ENCODE measurements at regions not wholly inside any gene's neighbourhood (a gene's known extent, or its start where the extent isn't known, plus 50 kb on each side); places are given as distances from the start of the nearest gene placed in this dataset.
A peak's percentile ranks its signal among the peaks of the same experiment; 100 is the strongest.

DNA sequence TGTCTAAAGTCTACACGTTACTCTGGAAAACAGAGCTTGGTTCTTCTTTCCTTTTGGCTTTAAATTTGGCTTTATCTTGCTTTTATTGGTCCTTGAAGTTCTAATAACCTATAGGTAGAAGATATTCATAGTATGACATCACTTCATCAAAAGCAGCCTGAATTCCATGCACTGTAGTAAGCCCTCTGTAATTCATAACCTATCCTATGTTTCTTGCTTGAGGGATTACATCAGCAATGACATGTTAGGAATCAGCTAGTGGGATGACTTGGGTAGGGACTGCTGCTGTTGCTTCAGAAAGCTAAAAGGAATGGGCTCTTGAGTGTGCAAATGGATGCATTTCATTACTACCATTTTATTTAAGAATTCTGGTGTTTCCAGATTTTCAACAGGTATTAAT lies 184.9 kb downstream of the PTEN start:
- Histone ChIP-seq H3K36me3 (ENCODE audit: control insufficient read depth, insufficient read depth, low read length) (no peaks in the 10 kb centered on the region), H3K27me3 (ENCODE audit: control insufficient read depth, insufficient read depth, low read length) (no peaks in the 10 kb centered on the region), H3K4me3 (ENCODE audit: low read depth, low read length) (no peak overlapping the region)
- FAIRE-seq (no peak), DNase-seq (ENCODE audit: low read depth) (peak; percentile 36)
- TF ChIP-seq, protein P1, sequence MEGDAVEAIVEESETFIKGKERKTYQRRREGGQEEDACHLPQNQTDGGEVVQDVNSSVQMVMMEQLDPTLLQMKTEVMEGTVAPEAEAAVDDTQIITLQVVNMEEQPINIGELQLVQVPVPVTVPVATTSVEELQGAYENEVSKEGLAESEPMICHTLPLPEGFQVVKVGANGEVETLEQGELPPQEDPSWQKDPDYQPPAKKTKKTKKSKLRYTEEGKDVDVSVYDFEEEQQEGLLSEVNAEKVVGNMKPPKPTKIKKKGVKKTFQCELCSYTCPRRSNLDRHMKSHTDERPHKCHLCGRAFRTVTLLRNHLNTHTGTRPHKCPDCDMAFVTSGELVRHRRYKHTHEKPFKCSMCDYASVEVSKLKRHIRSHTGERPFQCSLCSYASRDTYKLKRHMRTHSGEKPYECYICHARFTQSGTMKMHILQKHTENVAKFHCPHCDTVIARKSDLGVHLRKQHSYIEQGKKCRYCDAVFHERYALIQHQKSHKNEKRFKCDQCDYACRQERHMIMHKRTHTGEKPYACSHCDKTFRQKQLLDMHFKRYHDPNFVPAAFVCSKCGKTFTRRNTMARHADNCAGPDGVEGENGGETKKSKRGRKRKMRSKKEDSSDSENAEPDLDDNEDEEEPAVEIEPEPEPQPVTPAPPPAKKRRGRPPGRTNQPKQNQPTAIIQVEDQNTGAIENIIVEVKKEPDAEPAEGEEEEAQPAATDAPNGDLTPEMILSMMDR (IDR thresholded peaks at IDR 0.05; ENCODE audit: insufficient read depth, low read length, severe bottlenecking) = no peak

DNA sequence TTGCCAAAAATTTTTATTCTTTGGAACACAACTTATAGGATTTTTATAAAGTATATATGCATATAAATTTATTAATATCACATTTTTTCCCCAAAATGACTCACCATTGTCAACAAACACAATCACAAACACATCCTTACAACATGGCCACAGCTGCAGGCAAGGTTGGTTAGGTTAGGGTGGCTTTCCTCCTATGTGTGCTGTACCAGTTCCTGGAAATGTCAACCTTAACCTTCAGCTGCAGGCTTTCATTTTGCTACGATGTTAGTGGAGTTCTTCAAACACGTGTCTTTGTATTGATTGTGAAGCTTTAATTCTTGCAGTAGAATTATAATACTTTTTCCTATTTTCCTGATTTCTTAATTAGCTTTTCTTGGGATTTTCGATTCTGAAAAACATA lies 185.8 kb downstream of the PTEN start:
- TF ChIP-seq, protein P1 (IDR thresholded peaks at IDR 0.05; ENCODE audit: insufficient read depth, low read length, severe bottlenecking) = no peak
- FAIRE-seq (no peak), DNase-seq (ENCODE audit: low read depth) (no peak)
- H3K4me3 ChIP-seq (ENCODE audit: low read depth, low read length) = no peak overlapping the region
- no peaks in the 10 kb centered on the region for H3K27me3 ChIP-seq (ENCODE audit: control insufficient read depth, insufficient read depth, low read length)
- H3K36me3 ChIP-seq (ENCODE audit: control insufficient read depth, insufficient read depth, low read length) = no peaks in the 10 kb centered on the region

DNA sequence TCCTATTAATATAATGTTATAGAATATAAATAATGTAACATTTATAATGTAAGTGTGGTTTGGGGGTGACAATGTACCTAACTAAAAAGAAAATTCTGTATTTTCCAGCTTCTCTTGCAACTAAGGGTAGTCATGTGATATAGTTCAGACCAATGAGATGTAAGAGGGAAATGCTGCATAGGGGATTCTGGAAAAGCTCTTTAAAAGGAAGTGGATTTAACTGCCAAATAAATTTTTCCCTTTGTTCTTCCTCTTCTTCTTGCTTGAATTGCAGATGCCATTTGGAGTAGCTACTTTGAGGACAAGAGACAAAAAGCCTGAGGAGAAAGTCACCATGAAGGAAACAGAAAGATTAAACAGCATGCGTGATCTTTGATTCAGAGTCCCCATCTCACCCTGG lies 194.3 kb downstream of the PTEN start:
- TF ChIP-seq, protein P1 (IDR thresholded peaks at IDR 0.05; ENCODE audit: insufficient read depth, low read length, severe bottlenecking) = no peak
- no peaks in the 10 kb centered on the region for H3K36me3 ChIP-seq (ENCODE audit: control insufficient read depth, insufficient read depth, low read length)
- no peaks in the 10 kb centered on the region for H3K27me3 ChIP-seq (ENCODE audit: control insufficient read depth, insufficient read depth, low read length)
- FAIRE-seq = no peak
- H3K4me3 ChIP-seq (ENCODE audit: low read depth, low read length) = no peak overlapping the region
- no peak for DNase-seq (ENCODE audit: low read depth)

- DNase-seq (ENCODE audit: low read depth) = no peak
- no peak for FAIRE-seq
Measured at GRCh38 chr10:88058750-88059149, 195.3 kb downstream of the PTEN start.

DNA sequence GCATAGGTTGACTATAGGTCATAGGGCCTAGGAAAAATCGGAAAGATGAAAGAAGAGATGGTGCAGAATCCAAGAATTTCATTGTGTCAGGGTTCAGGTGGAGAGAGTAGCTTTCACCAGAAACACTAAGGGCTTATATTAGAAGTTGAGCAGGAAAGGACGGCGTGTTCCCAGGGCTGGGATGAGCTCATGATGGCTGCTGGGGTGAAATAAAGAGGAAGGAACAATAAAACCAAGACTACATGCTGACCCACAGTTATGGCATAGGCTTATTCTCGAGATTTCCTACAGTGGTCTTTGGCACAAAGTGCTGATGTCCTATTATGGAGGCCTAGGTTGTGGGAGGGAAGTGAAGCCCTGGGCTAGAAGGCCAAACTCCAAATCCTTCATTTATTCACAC lies 195.8 kb downstream of the PTEN start:
- H3K27me3 ChIP-seq (ENCODE audit: control insufficient read depth, insufficient read depth, low read length) = no peaks in the 10 kb centered on the region
- peak; percentile 40 for FAIRE-seq
- H3K4me3 ChIP-seq (ENCODE audit: low read depth, low read length) = no peak overlapping the region
- no peak for DNase-seq (ENCODE audit: low read depth)
- H3K36me3 ChIP-seq (ENCODE audit: control insufficient read depth, insufficient read depth, low read length) = no peaks in the 10 kb centered on the region
- TF ChIP-seq, protein P1 (IDR thresholded peaks at IDR 0.05; ENCODE audit: insufficient read depth, low read length, severe bottlenecking) = no peak

More at GRCh38 chr10:88058750-88059149, 195.3 kb downstream of the PTEN start:
- H3K27me3 ChIP-seq (ENCODE audit: control insufficient read depth, insufficient read depth, low read length) = no peaks in the 10 kb centered on the region
- H3K4me3 ChIP-seq (ENCODE audit: low read depth, low read length) = no peak overlapping the region
- no peaks in the 10 kb centered on the region for H3K36me3 ChIP-seq (ENCODE audit: control insufficient read depth, insufficient read depth, low read length)
- TF ChIP-seq, protein P1 (IDR thresholded peaks at IDR 0.05; ENCODE audit: insufficient read depth, low read length, severe bottlenecking) = no peak

DNA sequence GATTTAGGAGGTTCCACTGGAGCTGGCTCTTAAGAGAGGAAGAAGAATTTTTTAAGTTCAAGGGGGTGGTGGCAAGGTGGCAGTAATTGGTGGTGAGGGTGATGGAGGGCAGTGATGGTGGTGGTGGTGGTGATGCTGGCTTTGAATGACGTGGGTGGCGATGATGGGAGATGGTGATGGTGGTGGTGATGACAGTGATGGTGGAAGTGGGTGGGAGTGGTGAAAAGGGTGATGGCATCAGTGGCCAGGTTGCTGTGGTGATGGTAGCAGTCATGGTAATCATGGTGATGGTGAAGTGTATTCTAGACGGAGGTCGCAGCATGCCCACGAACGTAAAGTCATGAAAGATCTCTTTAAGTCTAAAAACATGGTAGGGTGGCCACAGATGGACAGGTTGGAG lies 197.3 kb downstream of the PTEN start:
- H3K27me3 ChIP-seq (ENCODE audit: control insufficient read depth, insufficient read depth, low read length) = no peaks in the 10 kb centered on the region
- DNase-seq (ENCODE audit: low read depth) (no peak), FAIRE-seq (no peak)
- H3K4me3 ChIP-seq (ENCODE audit: low read depth, low read length) = no peak overlapping the region
- TF ChIP-seq, protein P1 (IDR thresholded peaks at IDR 0.05; ENCODE audit: insufficient read depth, low read length, severe bottlenecking) = no peak
- H3K36me3 ChIP-seq (ENCODE audit: control insufficient read depth, insufficient read depth, low read length) = no peaks in the 10 kb centered on the region
